Thyroid gland (tissue), 4 donors: ENCODE measurements at regions not wholly inside any gene's neighbourhood (a gene's known extent, or its start where the extent isn't known, plus 50 kb on each side); places are given as distances from the start of the nearest gene placed in this dataset.

Experiments used
- CTCF ChIP-seq, 6 experiments: fragments of 200-600 bp in 3 of 6; fragments of 450-650 bp in 3 of 6; sonication (generic) in 3 of 6; IDR thresholded peaks; one replicate each; pipeline ENCODE4 v1.5.1; 2016 to 2019; ENCODE audit warnings: antibody characterized with exemption in 6 of 6, mild to moderate bottlenecking in 2 of 6, inconsistent platforms in 1 of 6, moderate library complexity in 1 of 6
- POLR2A ChIP-seq, 2 donors: fragments of 450-650 bp; IDR thresholded peaks; one replicate each; pipeline ENCODE4 v1.6.1; 2017; ENCODE audit warnings: antibody characterized with exemption in 2 of 2, mild to moderate bottlenecking in 2 of 2, moderate library complexity in 1 of 2

- TF ChIP-seq CTCF (IDR thresholded peaks at IDR 0.05): no peak
- no peak for TF ChIP-seq POLR2A (IDR thresholded peaks at IDR 0.05)
Observed at GRCh38 chr2:156908825-156909224, 348.7 kb upstream of the GALNT5 start.
